EH (cell line): ENCODE measurements at regions not wholly inside any gene's neighbourhood (a gene's known extent, or its start where the extent isn't known, plus 50 kb on each side); places are given as distances from the start of the nearest gene placed in this dataset.
A peak's percentile ranks its signal among the peaks of the same experiment; 100 is the strongest.

Source experiments
- DNase-seq: peaks from one replicate; pipeline ENCODE4 v3.0.0-alpha.2; 2015; ENCODE audit warnings: low read depth

DNA sequence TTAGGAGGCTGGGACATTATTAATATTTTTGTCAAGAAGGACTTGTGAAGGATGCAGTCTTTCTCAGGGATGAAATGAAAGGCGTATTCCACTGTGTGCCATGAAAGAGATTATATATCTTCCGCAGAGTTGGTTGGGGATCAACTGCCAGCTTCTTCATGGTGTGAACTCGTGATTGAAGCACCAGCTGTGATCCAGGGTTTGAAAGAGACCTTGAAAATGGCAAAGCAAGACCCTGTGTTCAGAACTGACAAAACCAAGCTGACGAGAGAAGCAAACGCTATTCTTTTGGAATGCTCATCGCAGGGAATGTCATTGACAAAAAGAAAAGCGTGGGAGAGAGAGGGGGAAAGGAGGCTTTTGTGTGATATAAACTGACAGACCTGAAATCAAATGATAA, 263.9 kb upstream of the ZNF608 start:
- DNase-seq: no peak

DNA sequence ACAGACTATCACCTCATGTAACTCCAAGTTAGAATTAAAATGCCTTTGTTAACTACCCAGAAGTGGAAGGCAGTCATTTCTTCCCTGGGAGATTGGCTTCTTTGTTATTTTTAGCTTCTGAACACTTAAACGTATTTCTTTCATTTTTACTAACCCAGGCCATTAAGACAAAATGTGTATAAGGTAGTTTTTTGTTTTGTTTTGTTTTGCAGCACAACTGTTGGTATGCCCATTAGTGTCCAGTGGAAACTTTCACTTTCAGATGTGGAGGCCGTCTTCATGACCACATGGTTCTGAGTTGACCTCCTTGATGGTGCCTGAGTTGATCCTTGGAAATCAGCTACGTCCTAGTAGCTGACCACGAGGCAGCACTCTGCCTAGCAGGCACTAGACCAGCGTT, 264.6 kb upstream of the ZNF608 start:
- no peak for DNase-seq

DNA sequence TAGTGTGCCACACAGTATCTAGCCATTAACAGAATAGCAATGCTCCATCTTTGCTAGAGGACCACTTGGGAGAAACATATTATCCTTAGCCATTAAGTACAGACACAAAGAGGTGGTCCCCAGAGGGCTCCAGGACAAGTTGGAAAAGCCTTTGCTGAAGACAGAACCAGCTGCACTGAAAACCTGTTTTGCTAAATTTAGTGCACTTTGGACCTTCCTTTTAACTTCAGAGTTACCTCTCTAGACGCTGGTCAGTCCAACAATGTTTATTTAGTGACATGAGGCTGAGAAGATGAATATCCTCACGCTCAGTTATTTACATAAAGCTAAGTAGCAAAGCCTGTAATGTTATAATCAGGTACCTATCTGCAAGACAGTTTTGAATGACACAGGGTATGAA, 265.0 kb upstream of the ZNF608 start:
- no peak for DNase-seq

DNA sequence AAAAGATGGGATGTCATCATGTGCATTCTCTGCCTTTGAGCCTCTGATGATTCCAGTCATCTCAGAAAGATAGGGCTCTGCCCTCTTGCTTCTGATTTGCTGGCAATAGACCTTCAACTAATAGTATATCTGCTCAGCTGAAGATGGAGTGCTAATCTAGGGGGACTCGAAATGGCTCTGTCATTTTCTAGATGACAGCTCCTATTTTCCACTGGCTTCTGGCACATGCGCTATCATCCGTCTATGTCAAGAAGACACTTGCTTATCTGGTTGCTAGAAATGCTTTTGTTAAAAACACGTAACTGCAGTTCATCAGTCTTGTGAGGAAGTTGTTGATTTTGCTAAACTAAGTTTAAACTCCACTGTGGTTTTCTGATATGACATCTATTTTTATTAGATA, 265.5 kb upstream of the ZNF608 start:
- DNase-seq: no peak

DNA sequence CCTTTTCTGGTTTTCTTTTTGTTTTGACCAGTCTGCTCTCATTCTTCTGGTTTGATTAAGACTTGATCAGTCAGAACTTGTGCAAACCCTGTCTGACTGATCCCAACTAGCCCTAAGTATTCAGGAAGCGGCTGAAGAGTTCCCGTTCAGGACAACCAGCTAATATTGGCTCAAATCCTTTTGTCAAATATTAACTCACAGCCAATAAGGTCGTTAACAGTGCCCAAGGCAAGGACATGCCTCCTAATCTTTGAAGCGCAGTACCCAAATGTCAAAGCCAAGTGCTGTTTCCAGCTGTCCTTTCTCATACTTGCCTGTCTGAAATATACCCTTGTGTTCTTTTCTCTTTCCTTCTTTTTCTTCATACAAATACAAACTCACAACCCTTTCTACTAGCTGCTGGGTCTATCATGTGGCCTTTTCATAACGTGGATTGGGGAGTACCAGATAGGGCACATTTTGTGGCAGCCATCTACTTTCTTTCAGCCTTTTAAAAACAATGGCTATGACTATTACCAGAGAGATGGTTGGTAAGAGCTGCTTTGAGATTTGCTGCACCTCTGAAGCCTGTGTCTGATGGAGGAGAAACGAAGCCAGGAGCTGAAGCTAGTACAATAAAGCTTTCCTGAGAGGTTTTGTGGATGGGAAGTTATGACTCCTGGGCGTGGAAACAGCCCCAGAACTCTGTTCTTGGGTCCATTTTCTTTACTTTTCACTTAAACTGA, 266.4 kb upstream of the ZNF608 start:
- DNase-seq: no peak

DNA sequence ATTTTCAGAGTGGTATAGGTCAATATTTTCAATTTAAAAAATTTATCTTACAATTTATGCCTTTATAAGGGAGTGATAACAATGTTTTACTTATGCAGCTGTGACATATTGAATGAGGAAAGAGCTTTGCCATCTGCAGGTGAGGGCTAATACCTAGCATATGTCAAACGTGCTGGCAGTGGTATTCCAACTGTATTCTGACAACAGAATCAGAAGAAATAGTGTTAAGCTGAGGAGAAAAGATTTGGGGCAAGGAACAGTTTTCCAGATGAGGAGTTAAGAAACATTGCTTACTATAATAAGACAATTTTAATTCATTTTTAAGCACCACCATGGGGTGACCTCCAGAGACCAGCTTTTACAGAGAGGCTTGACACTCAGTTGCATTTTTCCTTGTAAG, 267.8 kb upstream of the ZNF608 start:
- DNase-seq: no peak

DNA sequence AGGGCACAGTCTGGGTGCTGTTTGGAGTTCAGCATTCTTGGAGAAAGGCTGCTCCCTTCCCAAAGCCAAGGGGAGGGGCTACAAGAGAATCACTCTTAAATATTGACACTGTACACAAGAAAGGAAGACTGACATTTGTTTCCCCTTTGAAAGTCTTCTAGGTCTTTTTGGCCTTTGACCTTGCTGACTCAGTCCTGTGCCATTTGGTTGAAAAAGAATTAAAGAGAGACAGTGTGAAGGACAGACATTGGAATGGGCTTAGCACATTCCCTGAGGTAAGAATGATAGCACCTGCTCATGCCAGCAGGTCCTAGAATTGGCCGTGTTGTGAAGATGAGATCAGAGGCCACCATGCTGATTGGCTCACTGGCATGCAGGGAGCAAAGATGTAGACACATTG, 271.4 kb upstream of the ZNF608 start:
- DNase-seq: no peak

DNA sequence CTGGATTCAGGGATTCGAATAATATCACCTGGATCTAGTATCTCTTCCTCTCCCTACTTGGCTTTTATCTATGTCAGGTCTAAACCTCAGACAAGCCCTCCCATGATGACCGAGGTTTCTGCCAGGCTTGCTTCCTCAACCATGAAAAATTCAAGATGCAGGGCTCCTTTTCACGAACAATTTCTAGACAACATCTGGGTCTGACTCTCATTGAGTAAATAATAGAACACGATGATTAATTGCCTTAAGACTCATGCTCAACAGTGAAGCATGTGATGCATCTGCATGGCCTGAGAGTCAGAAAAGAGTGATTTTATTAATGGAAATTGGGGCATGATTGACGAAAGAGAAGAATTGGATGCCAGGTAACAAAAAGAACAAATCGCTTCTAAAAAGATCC, 277.2 kb upstream of the ZNF608 start:
- DNase-seq: peak; percentile 6

DNA sequence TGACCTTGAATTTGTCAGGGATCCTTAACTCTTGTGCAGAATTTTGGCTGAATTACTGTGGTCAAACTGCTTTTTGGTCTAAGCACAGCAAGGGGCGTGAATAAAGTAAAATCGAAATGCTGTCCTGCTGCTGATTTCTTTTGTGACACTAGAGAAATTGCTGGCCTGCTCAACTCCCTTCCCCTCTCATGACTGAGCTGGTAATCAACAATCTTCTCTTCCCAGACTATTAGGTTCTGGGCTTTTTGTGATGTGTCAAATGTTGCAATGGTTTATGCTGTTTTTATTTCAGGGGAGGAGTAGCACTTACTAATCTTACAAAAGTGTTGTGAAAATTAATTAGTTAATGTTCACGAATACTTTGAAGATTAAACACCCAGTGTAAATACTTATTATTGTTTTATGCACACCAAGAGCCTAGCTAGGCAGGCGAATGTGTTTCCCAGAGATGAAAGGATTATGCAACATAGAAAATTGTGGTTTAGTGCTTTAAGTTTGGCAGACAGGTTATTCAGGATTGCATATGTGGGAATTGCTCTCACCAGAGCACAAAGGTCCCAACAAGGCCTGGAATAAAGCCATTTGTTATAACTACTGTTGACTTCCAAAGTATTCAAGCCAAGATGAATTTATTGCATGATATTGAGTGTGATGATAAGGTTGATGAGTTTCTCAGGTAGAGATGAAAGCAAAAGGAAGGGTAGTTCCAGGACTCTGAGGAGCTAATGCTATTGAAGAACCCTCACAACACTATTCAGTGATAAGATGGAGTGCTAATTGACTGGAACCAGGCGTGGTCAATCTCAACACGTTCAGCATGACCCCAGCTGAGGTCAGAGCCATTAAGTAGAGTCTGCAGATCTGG, 280.7 kb upstream of the ZNF608 start:
- no peak for DNase-seq

DNA sequence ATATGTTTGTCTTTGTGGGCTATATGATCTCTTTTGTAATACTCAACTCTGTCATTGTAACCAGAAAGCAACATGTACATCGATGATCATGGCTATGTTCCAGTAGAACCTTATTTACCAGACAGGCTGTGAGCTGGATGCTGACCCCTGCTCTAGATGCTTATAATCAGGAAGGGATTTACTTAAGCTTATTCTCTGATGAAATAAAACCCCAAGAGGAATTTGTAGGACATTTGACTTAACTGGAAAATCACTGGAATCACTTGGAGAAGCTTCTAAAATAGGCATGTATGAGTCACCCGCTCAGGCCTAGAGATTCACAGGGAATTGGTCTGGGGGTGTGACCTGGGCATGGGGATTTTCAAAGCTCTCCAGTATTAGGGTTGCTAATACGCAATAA, 285.8 kb upstream of the ZNF608 start:
- peak; percentile 26 for DNase-seq

DNA sequence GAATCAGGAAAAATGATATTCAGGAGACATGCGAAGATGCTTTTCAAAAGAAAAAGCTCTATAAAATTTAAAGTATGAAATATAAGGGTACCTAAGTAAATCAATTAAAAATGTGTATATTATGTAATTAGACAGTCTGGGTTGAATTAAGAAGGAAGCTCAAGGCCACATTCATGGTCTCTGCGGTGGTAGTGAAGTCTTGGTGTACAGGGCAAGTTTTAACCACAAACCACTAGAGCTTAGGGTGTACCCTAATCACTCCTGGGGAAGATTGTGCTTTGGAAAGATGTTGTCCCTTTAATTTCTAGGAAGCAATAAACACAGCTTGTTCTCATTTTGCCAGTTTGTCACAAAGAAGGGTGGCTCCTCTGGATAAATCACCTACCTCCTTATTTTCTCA, 287.2 kb upstream of the ZNF608 start:
- DNase-seq: no peak

DNA sequence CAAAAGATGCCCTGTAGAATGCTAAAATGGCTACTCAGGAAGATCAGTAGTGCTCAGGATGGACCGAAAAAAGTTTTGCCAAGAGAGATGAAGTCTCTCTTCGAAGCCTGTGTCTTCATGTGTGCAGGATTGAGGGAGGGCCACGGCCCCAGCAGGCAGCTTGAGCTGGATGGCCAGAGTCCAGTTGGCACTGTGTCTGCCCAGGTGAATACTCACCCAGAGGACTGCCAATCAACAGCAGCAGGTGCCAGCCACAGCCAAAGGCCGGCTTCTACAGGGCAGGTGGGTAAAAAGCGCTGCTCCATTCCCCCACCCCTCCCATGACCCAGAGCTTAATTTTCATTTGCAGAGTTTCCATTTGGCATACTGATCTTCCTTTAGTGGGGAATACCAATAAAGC, 287.9 kb upstream of the ZNF608 start:
- DNase-seq: no peak

DNA sequence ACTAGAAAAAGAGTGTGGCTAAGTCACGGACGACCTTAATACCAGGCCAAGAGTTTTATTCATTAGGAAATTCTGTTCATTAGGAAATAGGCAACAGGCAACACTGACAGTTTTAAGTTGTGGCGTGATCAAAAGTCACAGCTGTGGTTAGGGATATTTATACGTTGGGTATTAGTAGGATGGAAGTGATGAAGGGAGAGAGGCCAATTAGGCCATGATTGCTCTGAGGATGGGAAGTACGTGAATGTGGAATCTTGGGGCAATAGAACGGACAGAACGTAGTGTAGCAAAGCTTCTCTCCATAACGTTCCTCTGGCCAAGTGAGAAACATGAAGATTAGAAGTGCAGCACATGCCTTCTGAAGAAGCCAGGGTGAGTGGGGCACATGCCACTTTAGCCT, 290.1 kb upstream of the ZNF608 start:
- no peak for DNase-seq

DNA sequence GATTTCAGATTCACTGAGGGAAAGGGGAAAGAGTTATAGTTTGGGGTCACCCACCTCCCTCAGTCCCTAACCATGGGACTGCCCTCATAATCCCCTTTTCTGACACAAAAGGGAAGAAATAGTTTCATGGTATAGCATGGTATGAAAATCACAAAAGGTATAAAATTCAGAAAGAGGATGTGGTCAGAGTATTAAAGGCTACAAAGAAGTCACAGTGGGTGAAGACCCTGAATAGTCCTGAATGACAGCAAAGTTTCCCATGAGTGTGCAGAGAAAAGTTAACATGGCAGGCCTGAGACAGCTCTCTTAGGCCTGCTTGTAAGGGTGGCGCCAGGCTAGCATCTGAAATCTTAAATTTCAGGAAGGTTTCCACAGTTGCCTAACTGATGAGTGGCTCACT, 290.6 kb upstream of the ZNF608 start:
- DNase-seq: no peak

DNA sequence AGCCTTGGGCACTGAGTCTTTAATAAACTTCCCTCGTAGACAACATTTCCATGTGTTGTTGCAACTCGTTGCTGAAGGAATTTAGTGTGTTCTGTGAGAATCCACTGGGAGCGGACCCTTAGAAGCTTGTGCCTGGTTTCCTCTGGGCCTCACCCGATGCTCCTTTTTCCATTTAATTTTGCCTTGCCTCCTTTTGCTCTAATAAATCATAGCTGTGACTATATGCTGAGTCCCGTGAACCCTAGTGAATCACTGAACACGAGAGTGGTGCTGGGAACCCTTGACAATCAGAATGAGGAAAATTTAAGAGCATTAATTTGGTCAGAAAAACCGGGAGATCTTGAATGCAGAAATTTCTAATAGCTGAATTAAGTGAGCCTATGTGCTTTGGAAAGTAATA, 291.1 kb upstream of the ZNF608 start:
- DNase-seq: no peak

DNA sequence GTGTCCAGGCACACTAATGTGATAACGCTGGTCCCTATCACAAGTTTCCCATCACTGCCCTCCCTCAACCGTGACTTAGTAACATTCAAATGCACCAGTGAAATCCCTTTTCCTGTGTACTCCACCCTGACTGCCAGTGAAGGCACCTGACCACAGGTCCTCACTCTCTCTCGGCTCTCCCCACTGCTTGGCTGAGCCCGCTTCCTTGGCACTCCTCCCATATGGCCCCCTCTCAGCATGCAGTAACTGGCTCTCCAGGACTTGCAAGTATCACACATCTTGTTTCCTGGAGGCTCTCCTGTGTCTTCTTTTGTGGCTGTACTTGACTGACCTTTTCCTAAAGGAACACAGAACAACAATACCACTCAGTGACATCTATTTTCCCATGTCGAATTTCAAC, 292.0 kb upstream of the ZNF608 start:
- DNase-seq: no peak

DNA sequence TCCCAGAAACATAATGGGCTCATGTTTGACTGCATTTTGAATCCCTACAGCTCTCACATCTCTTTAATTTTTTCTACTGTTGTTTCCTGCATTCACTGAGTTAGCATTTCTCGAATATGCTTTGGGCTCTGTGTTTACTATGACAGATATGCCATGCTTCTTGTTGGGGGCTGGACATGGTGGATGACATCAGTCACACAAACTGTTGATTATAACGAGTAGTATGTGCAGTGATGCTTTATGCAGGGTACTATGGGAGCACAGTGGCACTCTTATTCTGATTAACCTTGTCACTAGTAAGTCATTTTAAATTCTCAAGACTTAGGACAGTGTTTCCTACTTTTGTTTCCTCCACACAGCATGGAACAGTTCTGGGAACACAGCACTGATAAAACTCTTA, 295.4 kb upstream of the ZNF608 start:
- no peak for DNase-seq

DNA sequence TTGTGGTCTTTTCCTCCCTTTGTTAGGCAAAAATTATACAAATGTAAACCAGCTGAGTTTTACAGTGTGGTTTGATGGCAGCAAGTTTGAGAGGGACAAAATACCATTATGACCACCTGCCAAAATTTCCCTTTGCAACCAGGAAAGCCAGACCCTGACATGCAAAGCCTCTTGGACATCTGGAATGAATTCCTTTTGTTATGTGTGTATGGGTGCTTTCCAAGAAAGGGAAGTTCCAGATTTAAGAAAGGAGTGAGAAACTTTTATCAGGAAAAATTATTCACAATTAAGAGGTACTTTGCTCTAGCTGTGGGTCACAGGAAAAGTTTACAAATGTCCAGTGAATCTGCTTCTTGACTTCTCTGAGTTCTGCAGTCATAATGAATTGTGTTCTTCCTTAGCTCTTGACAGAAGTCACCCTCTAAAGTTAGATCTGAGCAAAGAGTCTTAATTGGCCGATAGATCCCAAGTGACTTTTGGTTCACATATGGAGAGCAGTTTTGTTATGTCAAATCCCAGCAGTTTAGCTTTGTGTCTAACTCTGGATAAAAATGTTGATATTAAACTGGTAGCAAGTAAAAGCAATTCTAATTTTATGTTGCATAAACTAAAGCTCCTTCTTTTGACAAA, 295.9 kb upstream of the ZNF608 start:
- DNase-seq: peak; percentile 59

DNA sequence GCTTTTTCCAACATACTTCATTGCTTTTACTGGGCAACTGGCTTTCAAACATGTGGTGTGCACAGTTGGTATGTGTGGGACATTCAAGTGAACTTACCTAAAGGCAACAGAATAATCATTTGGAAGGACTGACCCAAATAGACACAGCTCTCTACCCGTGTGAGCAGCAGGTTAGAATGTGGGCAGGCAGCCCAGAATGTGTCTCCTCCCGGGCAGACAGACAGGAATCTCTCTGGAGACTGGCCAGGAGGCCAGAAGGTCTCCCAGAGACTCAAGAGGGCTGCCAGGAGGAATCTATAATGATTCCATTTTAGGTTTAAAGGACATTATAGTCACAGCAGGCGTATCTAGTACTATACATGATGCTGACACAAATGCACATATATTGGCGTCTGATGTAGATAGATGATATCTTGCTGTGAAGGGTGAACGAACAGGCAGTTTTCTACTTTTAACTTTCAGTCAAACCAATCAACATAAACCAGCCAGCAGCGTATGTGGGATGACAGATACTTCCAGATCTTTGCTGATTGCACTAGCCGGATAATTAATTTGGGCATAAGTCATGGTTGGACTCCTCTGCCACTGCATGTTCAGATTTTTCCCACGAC, 297.4 kb upstream of the ZNF608 start:
- DNase-seq: peak; percentile 81

DNA sequence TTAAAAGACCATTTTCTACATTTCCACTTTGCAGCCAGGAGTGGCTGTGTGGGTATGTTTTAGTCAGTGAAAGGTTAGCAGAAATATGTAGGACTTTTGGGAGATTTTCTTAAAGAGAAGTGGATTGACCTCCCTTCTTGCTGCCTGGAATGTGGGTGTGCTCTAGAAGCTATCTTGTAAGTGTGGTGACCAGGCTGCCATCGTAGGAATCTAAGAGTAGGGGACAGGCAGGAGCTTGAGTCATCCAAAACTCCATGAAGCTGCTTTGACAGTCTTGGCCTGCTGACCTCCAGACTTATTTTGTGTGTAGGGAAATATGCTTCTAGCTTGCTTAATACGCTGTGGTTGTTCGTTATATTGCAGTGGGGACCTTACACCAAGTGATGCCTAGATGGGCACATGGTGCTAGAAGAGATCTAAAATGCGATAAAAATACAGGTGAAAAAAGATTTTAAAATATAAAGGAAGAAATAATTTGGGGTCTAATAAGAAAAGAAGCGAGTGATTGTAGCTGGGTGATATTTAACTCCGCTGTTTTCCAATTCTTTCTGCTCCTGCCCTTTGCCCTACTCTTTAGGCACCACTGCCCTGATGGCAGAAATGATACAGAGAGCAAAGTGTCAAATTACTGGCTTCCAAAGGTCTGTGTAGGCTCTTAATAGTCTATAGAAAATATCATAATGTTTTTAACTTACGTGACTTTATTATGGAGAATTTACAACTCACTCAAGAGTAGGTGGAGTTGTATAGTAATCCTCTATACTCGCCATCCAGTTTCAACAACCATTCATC, 298.2 kb upstream of the ZNF608 start:
- DNase-seq: peak; percentile 49

DNA sequence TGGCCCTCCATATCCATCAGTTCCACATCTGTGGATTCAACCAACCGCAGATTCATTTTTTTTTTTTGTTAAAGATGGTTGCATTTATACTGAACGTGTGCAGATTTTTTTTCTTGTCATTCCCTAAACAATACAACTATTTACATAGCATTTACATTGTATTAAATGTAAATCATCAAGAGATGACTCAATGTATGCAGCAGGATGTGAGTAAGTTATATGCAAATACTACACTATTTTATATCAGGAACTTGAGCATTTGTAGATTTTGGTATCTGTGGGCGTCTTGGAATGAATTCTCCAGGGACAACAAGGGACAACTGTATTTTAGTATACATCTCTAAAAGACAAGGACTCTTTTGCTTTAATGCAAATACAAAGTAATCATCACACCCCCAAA, 299.2 kb upstream of the ZNF608 start:
- no peak for DNase-seq

DNA sequence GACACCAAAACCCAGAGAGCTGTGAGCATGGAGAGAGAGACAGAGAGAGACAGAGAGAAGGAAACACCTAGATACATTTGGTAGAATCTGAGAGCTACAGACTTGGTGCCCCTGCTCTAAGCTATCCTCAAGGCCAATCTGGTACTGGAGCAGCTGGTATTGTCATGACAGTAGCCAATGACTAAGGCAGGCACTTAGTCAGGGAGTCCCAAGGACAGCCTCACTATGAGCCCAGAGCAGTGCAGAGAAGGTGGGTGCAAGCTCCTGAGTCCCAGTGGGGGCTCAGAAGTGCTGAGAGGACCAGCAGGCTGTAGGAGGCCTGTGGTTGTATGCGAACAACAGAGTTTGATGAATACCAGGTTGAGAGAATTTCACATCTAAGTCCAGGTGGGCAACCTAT, 300.4 kb upstream of the ZNF608 start:
- DNase-seq: no peak
